Astrocyte of the spinal cord (primary cell): ENCODE measurements at regions not wholly inside any gene's neighbourhood (a gene's known extent, or its start where the extent isn't known, plus 50 kb on each side); places are given as distances from the start of the nearest gene placed in this dataset.

Experiments used
- DNase-seq: peaks from one replicate; pipeline ENCODE4 v3.0.0; 2011; ENCODE audit warnings: low read depth, low spot score
- H3K4me3 ChIP-seq: 2 replicates; pipeline ENCODE4 v1.5.1; 2011; ENCODE audit warnings: low read depth, mild to moderate bottlenecking, low read length, moderate library complexity
- in situ Hi-C: cut with HindIII; loops from 2 replicates; pipeline ENCODE4 v1.10.0; 2017; ENCODE audit warnings: low sequenced_read_pairs
- TF ChIP-seq, protein P1 (sequence below): IDR thresholded peaks from 2 replicates; pipeline ENCODE4 v1.5.1; 2012; ENCODE audit warnings: low read depth, mild to moderate bottlenecking, low read length, inconsistent platforms

DNA sequence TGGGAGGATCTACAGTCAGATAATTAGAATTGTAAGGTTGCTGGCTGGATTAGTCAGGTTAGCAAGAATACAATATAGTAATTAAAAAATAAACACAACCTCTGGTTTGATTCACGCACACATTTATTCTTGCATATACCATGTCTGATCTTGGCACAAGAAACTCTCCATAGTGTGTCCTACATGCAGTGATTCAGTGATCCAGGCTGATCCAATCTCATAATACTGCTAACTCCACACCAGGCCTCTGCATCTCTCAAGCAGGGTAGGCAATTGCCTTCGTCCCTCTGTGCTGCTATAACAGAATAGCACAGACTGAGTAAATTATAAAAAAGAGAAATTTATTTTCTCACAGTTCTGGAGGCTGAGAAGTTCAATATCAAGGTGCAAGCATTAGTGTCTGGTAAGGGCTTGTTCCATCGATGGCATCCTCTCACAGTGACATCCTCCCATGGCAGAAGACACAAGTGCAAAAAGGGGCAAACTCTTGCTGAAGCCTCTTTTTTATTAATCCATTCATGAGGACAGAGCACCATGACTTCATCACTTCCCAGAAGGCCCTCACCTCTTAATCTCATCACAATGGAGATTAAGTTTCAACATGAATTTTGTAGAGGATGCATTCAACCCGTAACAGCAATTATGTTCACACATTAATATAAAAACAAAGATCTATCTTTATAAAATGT is 741.0 kb upstream of the NCAM2 start:
- no peak for DNase-seq
- TF ChIP-seq, protein P1, sequence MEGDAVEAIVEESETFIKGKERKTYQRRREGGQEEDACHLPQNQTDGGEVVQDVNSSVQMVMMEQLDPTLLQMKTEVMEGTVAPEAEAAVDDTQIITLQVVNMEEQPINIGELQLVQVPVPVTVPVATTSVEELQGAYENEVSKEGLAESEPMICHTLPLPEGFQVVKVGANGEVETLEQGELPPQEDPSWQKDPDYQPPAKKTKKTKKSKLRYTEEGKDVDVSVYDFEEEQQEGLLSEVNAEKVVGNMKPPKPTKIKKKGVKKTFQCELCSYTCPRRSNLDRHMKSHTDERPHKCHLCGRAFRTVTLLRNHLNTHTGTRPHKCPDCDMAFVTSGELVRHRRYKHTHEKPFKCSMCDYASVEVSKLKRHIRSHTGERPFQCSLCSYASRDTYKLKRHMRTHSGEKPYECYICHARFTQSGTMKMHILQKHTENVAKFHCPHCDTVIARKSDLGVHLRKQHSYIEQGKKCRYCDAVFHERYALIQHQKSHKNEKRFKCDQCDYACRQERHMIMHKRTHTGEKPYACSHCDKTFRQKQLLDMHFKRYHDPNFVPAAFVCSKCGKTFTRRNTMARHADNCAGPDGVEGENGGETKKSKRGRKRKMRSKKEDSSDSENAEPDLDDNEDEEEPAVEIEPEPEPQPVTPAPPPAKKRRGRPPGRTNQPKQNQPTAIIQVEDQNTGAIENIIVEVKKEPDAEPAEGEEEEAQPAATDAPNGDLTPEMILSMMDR, result no peak
- no peak overlapping the region for H3K4me3 ChIP-seq
- in situ Hi-C loops, result no loop called here

DNA sequence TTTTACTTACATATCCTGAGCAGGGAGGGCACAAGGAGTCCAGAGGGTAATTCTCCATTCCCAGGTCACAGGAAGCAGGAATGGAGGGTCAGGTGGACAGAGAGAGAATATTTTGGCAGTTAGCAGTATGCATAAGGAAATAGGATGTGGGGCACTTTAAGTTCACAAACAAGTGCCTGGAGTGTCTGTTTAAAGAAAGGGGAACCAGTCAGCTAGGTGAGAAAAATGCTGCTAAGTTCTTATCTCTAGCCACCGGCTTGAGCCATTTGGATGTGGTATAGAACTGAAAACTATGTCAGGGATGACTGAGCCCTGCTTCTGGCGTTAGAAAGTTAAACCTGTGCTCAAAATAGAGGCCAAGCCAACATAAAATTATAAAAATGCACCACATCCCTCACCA is 739.7 kb upstream of the NCAM2 start:
- TF ChIP-seq, protein P1, result no peak
- in situ Hi-C loops, result no loop called here
- no peak for DNase-seq
- no peak overlapping the region for H3K4me3 ChIP-seq

DNA sequence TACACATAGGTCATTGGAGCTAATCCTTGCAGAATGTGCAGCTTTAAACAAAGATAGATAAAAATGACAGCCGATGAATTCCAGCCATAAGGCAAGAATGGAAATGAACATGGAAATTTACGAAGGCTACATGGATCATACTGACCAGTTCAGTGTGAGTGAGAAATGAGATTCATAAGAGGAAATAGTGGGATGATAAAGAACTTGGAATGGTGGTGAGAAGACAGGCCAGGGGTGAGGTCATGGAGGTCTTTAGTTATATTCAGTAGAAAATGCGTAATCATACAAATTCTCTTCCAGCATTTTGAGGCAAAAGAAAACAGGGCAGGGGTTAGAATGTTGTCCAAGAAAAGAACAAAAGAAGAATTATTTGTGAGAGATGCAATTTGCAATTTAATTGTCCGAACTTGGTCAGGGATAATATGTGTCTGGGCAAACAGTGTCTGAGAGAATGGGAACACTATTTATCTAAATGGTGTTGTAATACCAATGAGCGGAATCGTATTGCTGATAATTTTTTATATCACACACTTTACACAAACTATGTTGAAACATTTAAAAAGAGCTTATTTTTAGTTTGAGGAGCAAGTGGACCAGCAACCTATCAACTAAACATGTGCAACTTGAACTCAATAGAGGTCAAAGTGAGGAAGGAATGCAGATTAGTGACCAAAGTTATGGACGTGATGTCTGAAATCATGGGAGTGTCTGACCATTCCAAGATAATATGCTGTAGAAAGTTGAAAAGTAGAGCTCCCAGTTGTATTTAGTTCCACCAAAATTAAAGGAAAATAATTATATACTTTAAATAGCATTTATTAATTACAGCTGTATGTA is 739.0 kb upstream of the NCAM2 start:
- H3K4me3 ChIP-seq, result no peak overlapping the region
- no peak for DNase-seq
- TF ChIP-seq, protein P1, result no peak
- in situ Hi-C loops, result no loop called here

DNA sequence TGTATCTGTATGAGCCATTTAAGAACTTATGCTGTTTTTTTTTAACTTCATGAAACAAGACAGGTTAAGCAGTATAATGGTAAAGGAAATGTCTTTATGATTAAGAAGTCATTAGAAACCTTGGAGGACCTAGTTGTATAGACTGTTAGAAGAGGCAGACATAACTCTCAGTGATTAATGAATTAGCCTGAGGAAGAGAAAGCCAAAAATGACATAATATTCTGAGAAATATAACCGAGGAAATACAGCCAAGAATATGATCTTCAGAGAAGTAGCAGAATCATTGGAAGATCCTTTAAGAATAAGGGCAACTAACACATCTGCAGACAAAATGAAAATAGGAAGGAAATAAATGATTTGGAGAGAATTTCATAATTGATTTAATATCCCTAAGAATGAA is 738.1 kb upstream of the NCAM2 start:
- no peak overlapping the region for H3K4me3 ChIP-seq
- TF ChIP-seq, protein P1, result no peak
- in situ Hi-C loops, result no loop called here
- DNase-seq, result no peak

DNA sequence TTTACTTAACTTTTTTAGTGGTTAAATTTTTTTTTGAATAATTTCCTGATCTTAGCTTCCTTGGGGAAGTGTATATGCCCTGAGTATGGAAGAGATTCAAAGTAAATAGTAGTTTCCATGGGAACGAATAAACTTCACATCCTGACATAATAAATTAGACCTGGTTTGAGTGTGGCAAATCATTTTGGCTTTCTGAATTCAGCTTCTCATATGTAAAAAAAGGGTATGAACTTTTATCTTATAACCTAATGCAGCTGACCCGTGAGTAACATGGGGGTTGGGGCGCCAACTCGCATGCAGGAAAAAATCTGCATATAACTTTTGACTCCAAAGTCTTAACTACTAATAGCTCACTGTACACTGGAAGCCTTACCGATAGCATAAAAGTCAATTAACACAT is 736.8 kb upstream of the NCAM2 start:
- no peak for DNase-seq
- TF ChIP-seq, protein P1, result no peak
- no peak overlapping the region for H3K4me3 ChIP-seq
- in situ Hi-C loops, result no loop called here

DNA sequence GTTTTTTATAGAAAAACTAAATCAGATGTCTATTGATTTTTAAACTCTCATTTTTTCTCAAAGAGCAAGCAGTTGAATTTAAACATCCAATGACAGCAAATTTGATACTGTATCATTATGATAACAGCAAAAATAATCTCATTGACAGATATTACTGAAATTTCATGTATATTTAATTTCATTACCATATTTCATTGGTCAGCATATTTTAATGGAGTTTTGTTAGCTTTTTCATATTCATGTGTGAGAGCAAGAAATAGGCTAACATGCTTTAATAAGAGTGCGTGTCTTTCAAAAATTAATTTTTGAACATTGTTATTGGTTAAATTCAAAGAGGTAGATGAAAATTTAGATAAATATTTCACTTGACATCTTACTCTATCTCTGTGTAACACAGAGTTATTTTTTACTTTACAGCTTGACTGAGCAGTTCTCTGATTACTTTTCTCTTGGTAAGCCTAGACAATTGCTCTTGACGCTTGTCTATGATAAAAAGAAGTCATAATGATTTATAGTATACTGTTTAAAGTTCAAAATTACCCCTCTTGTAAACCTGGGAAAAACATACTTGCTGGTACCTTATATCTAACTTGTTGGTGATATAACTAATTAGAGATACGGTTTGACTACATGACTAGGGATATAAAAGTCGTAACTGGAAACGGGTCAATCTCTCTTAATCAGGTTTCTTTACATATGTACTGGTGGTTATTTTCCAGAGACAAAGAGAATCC is 732.3 kb upstream of the NCAM2 start:
- TF ChIP-seq, protein P1, result no peak
- DNase-seq, result no peak
- in situ Hi-C loops, result no loop called here
- no peak overlapping the region for H3K4me3 ChIP-seq
